ENCODE measurements at regions not wholly inside any gene's neighbourhood (a gene's known extent, or its start where the extent isn't known, plus 50 kb on each side); places are given as distances from the start of the nearest gene placed in this dataset.

DNA sequence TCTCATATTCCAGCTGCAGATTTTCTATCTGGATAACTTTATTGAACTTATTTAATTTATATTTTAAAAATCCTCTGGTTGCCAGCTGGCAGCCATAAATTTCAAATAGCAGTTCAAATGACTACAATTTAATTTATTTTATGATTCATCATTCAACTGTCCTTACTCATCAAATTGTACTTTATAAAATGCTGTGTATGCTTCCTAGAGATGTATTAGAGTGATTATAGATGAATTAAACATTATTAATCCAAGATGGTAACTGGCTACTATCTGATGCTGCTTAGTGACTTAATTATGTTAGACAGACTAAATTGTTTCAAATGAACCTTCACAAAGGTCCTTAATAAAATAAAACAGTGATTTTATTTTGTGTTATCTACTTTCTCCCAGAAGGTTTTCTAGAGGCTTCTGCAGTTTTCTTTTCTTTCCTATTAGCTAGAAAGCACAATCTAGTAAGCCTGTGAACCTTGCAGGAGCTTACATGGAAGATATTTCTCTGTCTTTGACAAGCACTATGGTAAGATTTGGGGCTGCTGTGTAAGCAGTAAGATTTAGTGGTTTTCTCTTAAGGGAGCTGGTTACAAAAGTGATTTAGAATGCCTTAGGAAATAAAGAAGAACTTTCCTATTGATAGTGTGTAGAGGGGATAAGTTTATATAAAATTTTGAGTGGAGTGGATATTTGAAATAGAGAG, 322.3 kb downstream of the FSIP2 start:
- TF ChIP-seq, protein P1, sequence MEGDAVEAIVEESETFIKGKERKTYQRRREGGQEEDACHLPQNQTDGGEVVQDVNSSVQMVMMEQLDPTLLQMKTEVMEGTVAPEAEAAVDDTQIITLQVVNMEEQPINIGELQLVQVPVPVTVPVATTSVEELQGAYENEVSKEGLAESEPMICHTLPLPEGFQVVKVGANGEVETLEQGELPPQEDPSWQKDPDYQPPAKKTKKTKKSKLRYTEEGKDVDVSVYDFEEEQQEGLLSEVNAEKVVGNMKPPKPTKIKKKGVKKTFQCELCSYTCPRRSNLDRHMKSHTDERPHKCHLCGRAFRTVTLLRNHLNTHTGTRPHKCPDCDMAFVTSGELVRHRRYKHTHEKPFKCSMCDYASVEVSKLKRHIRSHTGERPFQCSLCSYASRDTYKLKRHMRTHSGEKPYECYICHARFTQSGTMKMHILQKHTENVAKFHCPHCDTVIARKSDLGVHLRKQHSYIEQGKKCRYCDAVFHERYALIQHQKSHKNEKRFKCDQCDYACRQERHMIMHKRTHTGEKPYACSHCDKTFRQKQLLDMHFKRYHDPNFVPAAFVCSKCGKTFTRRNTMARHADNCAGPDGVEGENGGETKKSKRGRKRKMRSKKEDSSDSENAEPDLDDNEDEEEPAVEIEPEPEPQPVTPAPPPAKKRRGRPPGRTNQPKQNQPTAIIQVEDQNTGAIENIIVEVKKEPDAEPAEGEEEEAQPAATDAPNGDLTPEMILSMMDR (IDR thresholded peaks at IDR 0.05), result no peak
- TF ChIP-seq POLR2A (IDR thresholded peaks at IDR 0.05), result no peak
